GM12892 (cell line): ENCODE measurements at regions not wholly inside any gene's neighbourhood (a gene's known extent, or its start where the extent isn't known, plus 50 kb on each side); places are given as distances from the start of the nearest gene placed in this dataset.

ENCODE experiments used
- POLR2A ChIP-seq: IDR thresholded peaks from 2 replicates; pipeline ENCODE4 v1.6.1; 2011; ENCODE audit warnings: low read depth, low read length, control low read depth
- POLR2AphosphoS5 ChIP-seq: IDR thresholded peaks from 2 replicates; pipeline ENCODE4 v1.6.1; 2011; ENCODE audit warnings: low read depth, low read length, control low read depth
- TAF1 ChIP-seq: IDR thresholded peaks from 2 replicates; pipeline ENCODE4 v1.6.1; 2011; ENCODE audit warnings: low read depth, mild to moderate bottlenecking, control low read depth, low read length, borderline replicate concordance

DNA sequence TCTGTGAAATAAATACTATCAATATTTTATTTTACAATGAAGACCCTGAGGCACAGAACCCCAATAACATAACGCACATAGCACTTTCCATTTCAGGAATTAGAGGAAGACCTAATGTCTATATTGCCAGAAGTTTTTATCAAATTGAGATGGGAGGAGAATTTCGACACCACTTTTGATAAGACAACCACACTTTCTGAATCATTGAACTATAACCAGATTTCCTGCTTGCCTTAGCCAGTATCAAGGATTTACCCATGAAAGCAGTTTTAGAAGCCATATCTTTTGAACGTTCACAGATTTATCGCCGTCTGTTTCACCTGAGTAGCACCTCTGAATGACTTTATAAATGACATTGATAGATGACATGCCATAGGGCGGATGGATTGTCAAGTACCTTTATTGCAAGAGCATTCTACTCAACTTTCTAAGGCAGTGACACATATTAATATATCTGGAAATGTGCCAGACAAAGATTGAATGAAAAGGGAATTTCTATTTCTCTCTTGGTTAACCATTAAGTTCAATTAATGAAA lies 768.4 kb downstream of the LTN1 start:
- no peak for TF ChIP-seq TAF1
- TF ChIP-seq POLR2A = no peak
- TF ChIP-seq POLR2AphosphoS5 = no peak
